ENCODE measurements at regions not wholly inside any gene's neighbourhood (a gene's known extent, or its start where the extent isn't known, plus 50 kb on each side); places are given as distances from the start of the nearest gene placed in this dataset.

GRCh38 chr6:91415031-91415605 is 828.2 kb upstream of the MAP3K7 start:
- no peak for DNase-seq
- H3K9me3 ChIP-seq (ENCODE audit: control insufficient read depth, low read length, poor library complexity, severe bottlenecking): no peaks in the 10 kb centered on the region
- H3K4me3 Mint-ChIP-seq: no peak overlapping the region
- H3K27me3 Mint-ChIP-seq: no peaks in the 10 kb centered on the region
- H3K36me3 Mint-ChIP-seq (ENCODE audit: low read depth): no peaks in the 10 kb centered on the region
- no peak for ATAC-seq
- H3K4me1 Mint-ChIP-seq: no peaks in the 10 kb centered on the region
- no peak overlapping the region for H3K27ac Mint-ChIP-seq

GRCh38 chr6:91412532-91412931 is 825.7 kb upstream of the MAP3K7 start:
- H3K4me3 Mint-ChIP-seq: no peak overlapping the region
- ATAC-seq (no peak), DNase-seq (no peak)
- no peaks in the 10 kb centered on the region for H3K27me3 Mint-ChIP-seq
- no peaks in the 10 kb centered on the region for H3K9me3 ChIP-seq (ENCODE audit: control insufficient read depth, low read length, poor library complexity, severe bottlenecking)
- H3K36me3 Mint-ChIP-seq (ENCODE audit: low read depth): no peaks in the 10 kb centered on the region
- no peak overlapping the region for H3K27ac Mint-ChIP-seq
- no peaks in the 10 kb centered on the region for H3K4me1 Mint-ChIP-seq

GRCh38 chr6:91407706-91408105 is 820.8 kb upstream of the MAP3K7 start:
- no peaks in the 10 kb centered on the region for H3K4me1 Mint-ChIP-seq
- H3K36me3 Mint-ChIP-seq (ENCODE audit: low read depth): no peaks in the 10 kb centered on the region
- H3K27ac Mint-ChIP-seq: no peak overlapping the region
- no peaks in the 10 kb centered on the region for H3K9me3 ChIP-seq (ENCODE audit: control insufficient read depth, low read length, poor library complexity, severe bottlenecking)
- no peak overlapping the region for H3K4me3 Mint-ChIP-seq
- ATAC-seq: no peak
- no peak for DNase-seq
- H3K27me3 Mint-ChIP-seq: no peaks in the 10 kb centered on the region

GRCh38 chr6:91392951-91393350 is 806.1 kb upstream of the MAP3K7 start:
- Mint-ChIP-seq H3K4me1 (no peaks in the 10 kb centered on the region), H3K27me3 (no peaks in the 10 kb centered on the region), H3K27ac (no peak overlapping the region), H3K4me3 (no peak overlapping the region), H3K36me3 (ENCODE audit: low read depth) (no peaks in the 10 kb centered on the region)
- H3K9me3 ChIP-seq (ENCODE audit: control insufficient read depth, low read length, poor library complexity, severe bottlenecking): no peaks in the 10 kb centered on the region
- ATAC-seq (no peak), DNase-seq (no peak)

- no peaks in the 10 kb centered on the region for H3K9me3 ChIP-seq (ENCODE audit: control insufficient read depth, low read length, poor library complexity, severe bottlenecking)
- Mint-ChIP-seq H3K36me3 (ENCODE audit: low read depth) (no peaks in the 10 kb centered on the region), H3K4me1 (no peaks in the 10 kb centered on the region), H3K4me3 (no peak overlapping the region), H3K27me3 (no peaks in the 10 kb centered on the region), H3K27ac (no peak overlapping the region)
- ATAC-seq (no peak), DNase-seq (no peak)
These were observed 800.6 kb upstream of the MAP3K7 start for GRCh38 chr6:91387290-91388059.

GRCh38 chr6:91386204-91386603 is 799.3 kb upstream of the MAP3K7 start:
- H3K9me3 ChIP-seq (ENCODE audit: control insufficient read depth, low read length, poor library complexity, severe bottlenecking): no peaks in the 10 kb centered on the region
- no peaks in the 10 kb centered on the region for H3K27me3 Mint-ChIP-seq
- H3K27ac Mint-ChIP-seq: no peak overlapping the region
- no peak for ATAC-seq
- H3K36me3 Mint-ChIP-seq (ENCODE audit: low read depth): no peaks in the 10 kb centered on the region
- DNase-seq: no peak
- no peaks in the 10 kb centered on the region for H3K4me1 Mint-ChIP-seq
- H3K4me3 Mint-ChIP-seq: no peak overlapping the region

- DNase-seq (no peak), ATAC-seq (no peak)
- no peaks in the 10 kb centered on the region for H3K9me3 ChIP-seq (ENCODE audit: control insufficient read depth, low read length, poor library complexity, severe bottlenecking)
- Mint-ChIP-seq H3K27me3 (no peaks in the 10 kb centered on the region), H3K27ac (no peak overlapping the region), H3K4me3 (no peak overlapping the region), H3K4me1 (no peaks in the 10 kb centered on the region), H3K36me3 (ENCODE audit: low read depth) (no peaks in the 10 kb centered on the region)
These were observed 796.3 kb upstream of the MAP3K7 start for GRCh38 chr6:91383207-91383606.

- H3K27me3 Mint-ChIP-seq: no peaks in the 10 kb centered on the region
- no peaks in the 10 kb centered on the region for H3K9me3 ChIP-seq (ENCODE audit: control insufficient read depth, low read length, poor library complexity, severe bottlenecking)
- ATAC-seq: no peak
- no peak for DNase-seq
- H3K4me3 Mint-ChIP-seq: no peak overlapping the region
- no peaks in the 10 kb centered on the region for H3K36me3 Mint-ChIP-seq (ENCODE audit: low read depth)
- H3K4me1 Mint-ChIP-seq: no peaks in the 10 kb centered on the region
- H3K27ac Mint-ChIP-seq: no peak overlapping the region
These were observed 789.8 kb upstream of the MAP3K7 start for GRCh38 chr6:91376686-91377085.

- no peaks in the 10 kb centered on the region for H3K36me3 Mint-ChIP-seq (ENCODE audit: low read depth)
- no peaks in the 10 kb centered on the region for H3K27me3 Mint-ChIP-seq
- DNase-seq: no peak
- no peaks in the 10 kb centered on the region for H3K4me1 Mint-ChIP-seq
- no peak overlapping the region for H3K27ac Mint-ChIP-seq
- no peak for ATAC-seq
- no peaks in the 10 kb centered on the region for H3K9me3 ChIP-seq (ENCODE audit: control insufficient read depth, low read length, poor library complexity, severe bottlenecking)
- H3K4me3 Mint-ChIP-seq: no peak overlapping the region
These were observed 779.9 kb upstream of the MAP3K7 start for GRCh38 chr6:91366781-91367180.

- no peaks in the 10 kb centered on the region for H3K27me3 Mint-ChIP-seq
- ATAC-seq (no peak), DNase-seq (no peak)
- H3K36me3 Mint-ChIP-seq (ENCODE audit: low read depth): no peaks in the 10 kb centered on the region
- no peak overlapping the region for H3K27ac Mint-ChIP-seq
- no peaks in the 10 kb centered on the region for H3K9me3 ChIP-seq (ENCODE audit: control insufficient read depth, low read length, poor library complexity, severe bottlenecking)
- no peak overlapping the region for H3K4me3 Mint-ChIP-seq
- H3K4me1 Mint-ChIP-seq: no peaks in the 10 kb centered on the region
These were observed 772.1 kb upstream of the MAP3K7 start for GRCh38 chr6:91358986-91359385.

GRCh38 chr6:91352878-91353277 is 766.0 kb upstream of the MAP3K7 start:
- H3K9me3 ChIP-seq (ENCODE audit: control insufficient read depth, low read length, poor library complexity, severe bottlenecking): no peaks in the 10 kb centered on the region
- Mint-ChIP-seq H3K4me3 (no peak overlapping the region), H3K27ac (no peak overlapping the region), H3K36me3 (ENCODE audit: low read depth) (no peaks in the 10 kb centered on the region), H3K4me1 (no peaks in the 10 kb centered on the region), H3K27me3 (no peaks in the 10 kb centered on the region)
- ATAC-seq: no peak
- DNase-seq: no peak

GRCh38 chr6:91352321-91352720 is 765.4 kb upstream of the MAP3K7 start:
- ATAC-seq (no peak), DNase-seq (no peak)
- no peaks in the 10 kb centered on the region for H3K27me3 Mint-ChIP-seq
- H3K27ac Mint-ChIP-seq: no peak overlapping the region
- no peaks in the 10 kb centered on the region for H3K4me1 Mint-ChIP-seq
- H3K4me3 Mint-ChIP-seq: no peak overlapping the region
- H3K9me3 ChIP-seq (ENCODE audit: control insufficient read depth, low read length, poor library complexity, severe bottlenecking): no peaks in the 10 kb centered on the region
- no peaks in the 10 kb centered on the region for H3K36me3 Mint-ChIP-seq (ENCODE audit: low read depth)

GRCh38 chr6:91350146-91350908 is 763.5 kb upstream of the MAP3K7 start:
- no peaks in the 10 kb centered on the region for H3K9me3 ChIP-seq (ENCODE audit: control insufficient read depth, low read length, poor library complexity, severe bottlenecking)
- Mint-ChIP-seq H3K27ac (no peak overlapping the region), H3K27me3 (no peaks in the 10 kb centered on the region), H3K36me3 (ENCODE audit: low read depth) (no peaks in the 10 kb centered on the region), H3K4me1 (no peaks in the 10 kb centered on the region), H3K4me3 (no peak overlapping the region)
- DNase-seq (no peak), ATAC-seq (no peak)
